ENCODE measurements at regions not wholly inside any gene's neighbourhood (a gene's known extent, or its start where the extent isn't known, plus 50 kb on each side); places are given as distances from the start of the nearest gene placed in this dataset.

- ATAC-seq, result no peak
- H3K27ac Mint-ChIP-seq, result no peak overlapping the region
- H3K4me1 Mint-ChIP-seq, result peaks cover 4% of the 10 kb centered on the region; the same call in 2 of the 3 replicates
- Histone ChIP-seq H3K27ac (ENCODE audit: low read depth) (no peak overlapping the region), H3K79me2 (replicated peaks; ENCODE audit: insufficient read depth) (no peaks in the 10 kb centered on the region), H3F3A (replicated peaks; ENCODE audit: low read depth) (no peaks in the 10 kb centered on the region; the same call in 1 of the 2 replicates), H2AFZ (no peak overlapping the region), H3K36me3 (ENCODE audit: insufficient read depth) (no peaks in the 10 kb centered on the region), H3K9me2 (ENCODE audit: insufficient read depth) (peaks cover 5% of the 10 kb centered on the region; the same call in 1 of the 2 replicates), H3K4me2 (no peak overlapping the region), H3K27me3 (ENCODE audit: insufficient read depth) (peaks cover 14% of the 10 kb centered on the region), H3K4me1 (ENCODE audit: insufficient read depth) (peaks cover 3% of the 10 kb centered on the region; the same call in 1 of the 2 replicates), H3K4me3 (no peak overlapping the region), H4K20me1 (replicated peaks; ENCODE audit: insufficient read depth) (no peaks in the 10 kb centered on the region)
- no peak overlapping the region for H3K4me3 Mint-ChIP-seq
- H3K9me3 Mint-ChIP-seq, result peaks cover 4% of the 10 kb centered on the region
- DNase-seq (ENCODE audit: low spot score), result no peak
- TF ChIP-seq CTCF (conservative IDR thresholded peaks at IDR 0.05; ENCODE audit: low read depth in 2 of 2) (no peak), ZNF331 (CRISPR knock-in tag; IDR thresholded peaks at IDR 0.05; ENCODE audit: low read depth) (no peak), JUNB (IDR thresholded peaks at IDR 0.05; ENCODE audit: unreplicated experiment) (no peak), CREB1 (CRISPR knock-in tag; IDR thresholded peaks at IDR 0.05; ENCODE audit: low read depth) (no peak), EZH2 (IDR thresholded peaks at IDR 0.05; ENCODE audit: low read depth, unreplicated experiment) (no peak), NANOG (IDR thresholded peaks at IDR 0.05; ENCODE audit: borderline replicate concordance) (no peak), ZNF114 (CRISPR knock-in tag; IDR thresholded peaks at IDR 0.05) (no peak), EZH2phosphoT487 (IDR thresholded peaks at IDR 0.05; ENCODE audit: unreplicated experiment) (no peak), POLR2AphosphoS5 (IDR thresholded peaks at IDR 0.05; ENCODE audit: low read depth) (no peak), STAT1 (IDR thresholded peaks at IDR 0.05; ENCODE audit: unreplicated experiment) (no peak)
- TF ChIP-seq, protein P1, sequence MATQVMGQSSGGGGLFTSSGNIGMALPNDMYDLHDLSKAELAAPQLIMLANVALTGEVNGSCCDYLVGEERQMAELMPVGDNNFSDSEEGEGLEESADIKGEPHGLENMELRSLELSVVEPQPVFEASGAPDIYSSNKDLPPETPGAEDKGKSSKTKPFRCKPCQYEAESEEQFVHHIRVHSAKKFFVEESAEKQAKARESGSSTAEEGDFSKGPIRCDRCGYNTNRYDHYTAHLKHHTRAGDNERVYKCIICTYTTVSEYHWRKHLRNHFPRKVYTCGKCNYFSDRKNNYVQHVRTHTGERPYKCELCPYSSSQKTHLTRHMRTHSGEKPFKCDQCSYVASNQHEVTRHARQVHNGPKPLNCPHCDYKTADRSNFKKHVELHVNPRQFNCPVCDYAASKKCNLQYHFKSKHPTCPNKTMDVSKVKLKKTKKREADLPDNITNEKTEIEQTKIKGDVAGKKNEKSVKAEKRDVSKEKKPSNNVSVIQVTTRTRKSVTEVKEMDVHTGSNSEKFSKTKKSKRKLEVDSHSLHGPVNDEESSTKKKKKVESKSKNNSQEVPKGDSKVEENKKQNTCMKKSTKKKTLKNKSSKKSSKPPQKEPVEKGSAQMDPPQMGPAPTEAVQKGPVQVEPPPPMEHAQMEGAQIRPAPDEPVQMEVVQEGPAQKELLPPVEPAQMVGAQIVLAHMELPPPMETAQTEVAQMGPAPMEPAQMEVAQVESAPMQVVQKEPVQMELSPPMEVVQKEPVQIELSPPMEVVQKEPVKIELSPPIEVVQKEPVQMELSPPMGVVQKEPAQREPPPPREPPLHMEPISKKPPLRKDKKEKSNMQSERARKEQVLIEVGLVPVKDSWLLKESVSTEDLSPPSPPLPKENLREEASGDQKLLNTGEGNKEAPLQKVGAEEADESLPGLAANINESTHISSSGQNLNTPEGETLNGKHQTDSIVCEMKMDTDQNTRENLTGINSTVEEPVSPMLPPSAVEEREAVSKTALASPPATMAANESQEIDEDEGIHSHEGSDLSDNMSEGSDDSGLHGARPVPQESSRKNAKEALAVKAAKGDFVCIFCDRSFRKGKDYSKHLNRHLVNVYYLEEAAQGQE (IDR thresholded peaks at IDR 0.05; ENCODE audit: unreplicated experiment), result no peak
- TF ChIP-seq, protein P2, sequence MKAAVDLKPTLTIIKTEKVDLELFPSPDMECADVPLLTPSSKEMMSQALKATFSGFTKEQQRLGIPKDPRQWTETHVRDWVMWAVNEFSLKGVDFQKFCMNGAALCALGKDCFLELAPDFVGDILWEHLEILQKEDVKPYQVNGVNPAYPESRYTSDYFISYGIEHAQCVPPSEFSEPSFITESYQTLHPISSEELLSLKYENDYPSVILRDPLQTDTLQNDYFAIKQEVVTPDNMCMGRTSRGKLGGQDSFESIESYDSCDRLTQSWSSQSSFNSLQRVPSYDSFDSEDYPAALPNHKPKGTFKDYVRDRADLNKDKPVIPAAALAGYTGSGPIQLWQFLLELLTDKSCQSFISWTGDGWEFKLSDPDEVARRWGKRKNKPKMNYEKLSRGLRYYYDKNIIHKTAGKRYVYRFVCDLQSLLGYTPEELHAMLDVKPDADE (IDR thresholded peaks at IDR 0.05), result no peak
- TF ChIP-seq, protein P3, sequence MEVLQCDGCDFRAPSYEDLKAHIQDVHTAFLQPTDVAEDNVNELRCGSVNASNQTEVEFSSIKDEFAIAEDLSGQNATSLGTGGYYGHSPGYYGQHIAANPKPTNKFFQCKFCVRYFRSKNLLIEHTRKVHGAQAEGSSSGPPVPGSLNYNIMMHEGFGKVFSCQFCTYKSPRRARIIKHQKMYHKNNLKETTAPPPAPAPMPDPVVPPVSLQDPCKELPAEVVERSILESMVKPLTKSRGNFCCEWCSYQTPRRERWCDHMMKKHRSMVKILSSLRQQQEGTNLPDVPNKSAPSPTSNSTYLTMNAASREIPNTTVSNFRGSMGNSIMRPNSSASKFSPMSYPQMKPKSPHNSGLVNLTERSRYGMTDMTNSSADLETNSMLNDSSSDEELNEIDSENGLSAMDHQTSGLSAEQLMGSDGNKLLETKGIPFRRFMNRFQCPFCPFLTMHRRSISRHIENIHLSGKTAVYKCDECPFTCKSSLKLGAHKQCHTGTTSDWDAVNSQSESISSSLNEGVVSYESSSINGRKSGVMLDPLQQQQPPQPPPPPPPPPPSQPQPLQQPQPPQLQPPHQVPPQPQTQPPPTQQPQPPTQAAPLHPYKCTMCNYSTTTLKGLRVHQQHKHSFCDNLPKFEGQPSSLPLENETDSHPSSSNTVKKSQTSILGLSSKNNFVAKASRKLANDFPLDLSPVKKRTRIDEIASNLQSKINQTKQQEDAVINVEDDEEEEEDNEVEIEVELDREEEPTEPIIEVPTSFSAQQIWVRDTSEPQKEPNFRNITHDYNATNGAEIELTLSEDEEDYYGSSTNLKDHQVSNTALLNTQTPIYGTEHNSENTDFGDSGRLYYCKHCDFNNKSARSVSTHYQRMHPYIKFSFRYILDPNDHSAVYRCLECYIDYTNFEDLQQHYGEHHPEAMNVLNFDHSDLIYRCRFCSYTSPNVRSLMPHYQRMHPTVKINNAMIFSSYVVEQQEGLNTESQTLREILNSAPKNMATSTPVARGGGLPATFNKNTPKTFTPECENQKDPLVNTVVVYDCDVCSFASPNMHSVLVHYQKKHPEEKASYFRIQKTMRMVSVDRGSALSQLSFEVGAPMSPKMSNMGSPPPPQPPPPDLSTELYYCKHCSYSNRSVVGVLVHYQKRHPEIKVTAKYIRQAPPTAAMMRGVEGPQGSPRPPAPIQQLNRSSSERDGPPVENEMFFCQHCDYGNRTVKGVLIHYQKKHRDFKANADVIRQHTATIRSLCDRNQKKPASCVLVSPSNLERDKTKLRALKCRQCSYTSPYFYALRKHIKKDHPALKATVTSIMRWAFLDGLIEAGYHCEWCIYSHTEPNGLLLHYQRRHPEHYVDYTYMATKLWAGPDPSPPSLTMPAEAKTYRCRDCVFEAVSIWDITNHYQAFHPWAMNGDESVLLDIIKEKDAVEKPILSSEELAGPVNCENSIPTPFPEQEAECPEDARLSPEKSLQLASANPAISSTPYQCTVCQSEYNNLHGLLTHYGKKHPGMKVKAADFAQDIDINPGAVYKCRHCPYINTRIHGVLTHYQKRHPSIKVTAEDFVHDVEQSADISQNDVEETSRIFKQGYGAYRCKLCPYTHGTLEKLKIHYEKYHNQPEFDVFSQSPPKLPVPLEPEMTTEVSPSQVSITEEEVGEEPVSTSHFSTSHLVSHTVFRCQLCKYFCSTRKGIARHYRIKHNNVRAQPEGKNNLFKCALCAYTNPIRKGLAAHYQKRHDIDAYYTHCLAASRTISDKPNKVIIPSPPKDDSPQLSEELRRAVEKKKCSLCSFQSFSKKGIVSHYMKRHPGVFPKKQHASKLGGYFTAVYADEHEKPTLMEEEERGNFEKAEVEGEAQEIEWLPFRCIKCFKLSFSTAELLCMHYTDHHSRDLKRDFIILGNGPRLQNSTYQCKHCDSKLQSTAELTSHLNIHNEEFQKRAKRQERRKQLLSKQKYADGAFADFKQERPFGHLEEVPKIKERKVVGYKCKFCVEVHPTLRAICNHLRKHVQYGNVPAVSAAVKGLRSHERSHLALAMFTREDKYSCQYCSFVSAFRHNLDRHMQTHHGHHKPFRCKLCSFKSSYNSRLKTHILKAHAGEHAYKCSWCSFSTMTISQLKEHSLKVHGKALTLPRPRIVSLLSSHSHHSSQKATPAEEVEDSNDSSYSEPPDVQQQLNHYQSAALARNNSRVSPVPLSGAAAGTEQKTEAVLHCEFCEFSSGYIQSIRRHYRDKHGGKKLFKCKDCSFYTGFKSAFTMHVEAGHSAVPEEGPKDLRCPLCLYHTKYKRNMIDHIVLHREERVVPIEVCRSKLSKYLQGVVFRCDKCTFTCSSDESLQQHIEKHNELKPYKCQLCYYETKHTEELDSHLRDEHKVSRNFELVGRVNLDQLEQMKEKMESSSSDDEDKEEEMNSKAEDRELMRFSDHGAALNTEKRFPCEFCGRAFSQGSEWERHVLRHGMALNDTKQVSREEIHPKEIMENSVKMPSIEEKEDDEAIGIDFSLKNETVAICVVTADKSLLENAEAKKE (CRISPR knock-in tag; IDR thresholded peaks at IDR 0.05), result no peak
- peaks cover 14% of the 10 kb centered on the region for H3K27me3 Mint-ChIP-seq (ENCODE audit: insufficient read depth, low read depth, poor library complexity)
- no peaks in the 10 kb centered on the region; the same call in 2 of the 3 replicates for H3K36me3 Mint-ChIP-seq (ENCODE audit: low read depth)
These were observed 73.9 kb upstream of the CAPRIN2 start for GRCh38 chr12:30828686-30829085.
